NCI-H446 (cell line): ENCODE measurements at regions not wholly inside any gene's neighbourhood (a gene's known extent, or its start where the extent isn't known, plus 50 kb on each side); places are given as distances from the start of the nearest gene placed in this dataset.

ENCODE experiments used
- DNase-seq, 2 experiments: peaks; one replicate each; lab custom pipeline; 2025; lab: John Stamatoyannopoulos, UW

DNA sequence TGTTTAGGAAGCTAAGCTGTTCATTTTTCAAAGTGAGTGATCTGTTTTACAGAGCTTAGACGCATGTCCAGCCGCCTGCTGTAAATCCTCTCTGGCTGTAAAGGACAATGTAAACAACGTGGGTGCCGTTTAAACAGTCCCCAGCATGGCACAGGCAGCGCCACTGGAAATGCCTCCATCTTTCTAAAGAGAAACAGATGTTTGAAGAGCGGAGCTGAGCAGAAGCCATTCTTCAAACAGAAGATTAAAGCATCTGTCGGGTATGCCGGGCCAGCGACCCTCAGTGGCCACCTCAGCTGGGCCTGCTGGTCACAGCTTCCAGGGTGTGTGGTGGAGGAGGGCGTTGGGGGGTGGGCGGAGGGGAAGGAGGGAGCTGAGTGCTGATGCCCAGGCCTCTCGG lies 138.6 kb downstream of the ERMARD start:
- no peak for DNase-seq

DNA sequence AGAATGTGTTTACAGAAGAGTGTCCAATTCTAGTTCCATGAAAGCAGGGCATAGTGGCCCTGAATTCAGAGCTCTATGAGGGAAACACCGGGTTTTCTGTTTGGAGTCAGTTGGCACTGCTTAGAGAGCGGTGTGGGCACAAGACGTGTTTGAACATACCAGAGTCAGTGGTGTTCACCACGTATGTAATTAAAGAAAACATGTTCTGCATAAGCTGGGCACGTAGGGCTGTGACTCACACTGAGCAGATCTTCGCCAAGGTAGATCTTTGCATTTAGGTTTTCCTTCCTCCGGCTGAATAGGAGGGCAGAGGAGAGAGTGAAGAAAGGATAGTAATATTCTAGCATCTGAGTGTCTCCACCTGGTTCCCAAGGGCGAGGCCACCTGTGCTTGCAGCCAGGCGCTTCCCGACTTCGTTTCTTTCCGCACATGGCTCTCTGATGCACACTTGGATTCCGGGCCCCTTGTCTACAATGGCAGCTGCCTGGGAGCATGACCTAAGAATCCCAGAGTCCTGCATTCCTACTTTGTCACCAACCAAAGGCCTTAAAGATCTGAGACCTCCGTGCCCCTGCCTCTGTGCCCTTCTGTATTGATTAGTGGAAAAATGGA lies 136.2 kb downstream of the ERMARD start:
- no peak for DNase-seq

DNA sequence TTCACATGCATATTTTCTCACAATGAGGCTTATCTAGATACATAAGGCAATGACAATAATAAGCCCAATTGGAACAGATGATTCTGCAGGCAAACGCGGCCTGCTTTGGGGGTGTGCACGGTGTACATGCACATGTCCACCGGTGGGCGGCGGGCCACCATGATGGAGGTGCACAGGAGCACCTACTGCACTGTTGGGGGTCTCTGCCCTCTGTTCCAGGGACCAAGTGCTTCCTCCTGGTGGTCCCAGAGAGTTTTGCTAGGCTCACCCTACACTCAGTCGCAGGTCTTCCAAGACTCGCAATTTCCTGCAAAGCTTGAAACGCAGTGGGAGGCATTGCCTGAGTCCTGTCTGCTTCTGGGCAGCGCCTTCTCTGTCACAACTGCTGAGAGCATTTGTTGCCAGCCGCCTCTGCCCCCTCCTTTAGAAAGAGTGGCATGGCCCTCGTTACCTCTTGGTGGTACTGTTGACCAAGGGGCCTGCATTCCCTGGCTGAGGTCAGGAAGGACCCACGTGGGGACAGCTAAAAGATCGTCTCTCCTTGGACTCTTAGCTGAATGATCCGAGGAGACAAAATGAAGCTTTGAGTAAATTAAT lies 135.3 kb downstream of the ERMARD start:
- DNase-seq, result no peak

GRCh38 chr6:169885831-169886230 lies 134.4 kb downstream of the ERMARD start:
- no peak for DNase-seq

DNA sequence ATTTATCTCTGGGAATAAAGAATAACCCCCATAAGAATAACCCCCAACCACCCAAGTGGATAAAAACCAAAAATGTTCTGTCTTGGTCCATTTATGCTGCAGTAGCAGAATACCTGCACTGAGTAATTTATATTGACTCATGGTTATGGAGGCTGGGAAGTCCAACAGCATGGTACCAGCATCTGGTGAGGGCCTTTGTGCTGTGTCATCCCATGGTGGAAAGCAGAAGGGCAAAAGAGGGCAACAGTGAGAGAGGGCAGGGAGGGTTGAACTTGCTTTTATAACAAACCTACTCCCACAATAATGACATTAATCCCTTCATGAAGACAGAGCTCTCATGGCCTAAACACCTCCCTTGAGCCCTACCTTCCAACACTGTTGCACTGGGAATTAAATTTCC lies 133.7 kb downstream of the ERMARD start:
- no peak for DNase-seq

DNA sequence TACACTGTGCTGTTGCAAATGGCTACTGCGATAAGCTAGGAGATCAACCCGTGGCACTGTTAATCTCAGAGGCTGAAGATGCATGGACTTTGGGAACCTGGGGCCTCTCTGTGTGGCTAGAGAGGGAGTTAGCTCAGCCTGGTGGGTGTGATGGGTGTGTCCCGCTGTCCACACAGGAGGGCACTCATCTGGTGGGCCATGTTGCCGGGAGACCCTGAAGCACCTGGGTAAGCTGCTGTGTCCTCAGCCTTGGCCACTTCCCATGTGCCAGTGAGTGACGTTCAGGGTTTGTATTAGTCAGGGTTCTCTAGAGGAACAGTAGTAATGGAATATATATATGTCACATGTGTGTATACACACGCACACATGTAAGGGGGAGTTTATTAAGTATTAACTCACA lies 132.7 kb downstream of the ERMARD start:
- DNase-seq, result no peak

- no peak for DNase-seq
Measured at GRCh38 chr6:169883316-169883715, 131.9 kb downstream of the ERMARD start.

DNA sequence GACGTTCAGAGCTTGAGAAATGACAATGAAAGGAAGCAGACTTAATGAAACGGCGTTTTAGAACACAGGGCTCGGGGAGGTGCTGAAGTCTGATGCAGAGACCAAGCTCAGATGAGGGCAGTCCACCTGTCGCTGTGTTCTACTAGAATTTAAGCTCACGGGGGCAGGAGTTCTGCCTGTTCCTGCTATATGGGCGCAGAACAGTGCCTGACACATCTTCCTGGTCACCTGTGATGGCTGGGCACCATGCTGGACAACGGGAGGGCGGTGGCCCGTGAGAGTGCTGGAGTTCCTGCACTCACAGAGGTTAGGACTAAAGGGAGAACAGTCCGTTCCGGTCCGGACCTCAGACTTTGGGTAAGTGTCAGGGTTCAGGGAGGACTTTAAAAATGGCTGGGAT lies 130.6 kb downstream of the ERMARD start:
- no peak for DNase-seq

- no peak for DNase-seq
Measured at GRCh38 chr6:169881398-169881797, 130.0 kb downstream of the ERMARD start.

DNA sequence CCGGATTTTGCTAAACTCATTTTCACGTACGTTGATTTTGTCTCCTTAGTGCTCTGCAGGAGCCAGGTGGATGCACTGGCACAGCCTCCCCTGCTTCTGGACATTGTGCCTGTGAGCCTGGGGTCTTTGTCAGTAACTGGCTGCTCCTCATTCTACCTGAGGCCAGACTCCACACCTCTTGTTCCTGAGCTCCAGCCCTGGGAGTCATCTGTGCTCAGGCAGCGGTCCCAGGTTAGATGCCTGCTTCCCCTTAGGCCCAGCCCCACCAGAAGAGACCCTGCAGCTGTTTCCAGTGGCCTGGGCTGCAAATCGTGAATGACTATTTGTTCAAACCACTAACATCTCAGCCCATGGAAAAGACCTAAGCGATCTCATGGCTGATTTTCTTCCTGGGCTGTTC lies 129.1 kb downstream of the ERMARD start:
- no peak for DNase-seq

- no peak for DNase-seq
Measured at GRCh38 chr6:169869301-169869700, 117.9 kb downstream of the ERMARD start.

GRCh38 chr6:169868458-169868857 lies 117.0 kb downstream of the ERMARD start:
- no peak for DNase-seq

DNA sequence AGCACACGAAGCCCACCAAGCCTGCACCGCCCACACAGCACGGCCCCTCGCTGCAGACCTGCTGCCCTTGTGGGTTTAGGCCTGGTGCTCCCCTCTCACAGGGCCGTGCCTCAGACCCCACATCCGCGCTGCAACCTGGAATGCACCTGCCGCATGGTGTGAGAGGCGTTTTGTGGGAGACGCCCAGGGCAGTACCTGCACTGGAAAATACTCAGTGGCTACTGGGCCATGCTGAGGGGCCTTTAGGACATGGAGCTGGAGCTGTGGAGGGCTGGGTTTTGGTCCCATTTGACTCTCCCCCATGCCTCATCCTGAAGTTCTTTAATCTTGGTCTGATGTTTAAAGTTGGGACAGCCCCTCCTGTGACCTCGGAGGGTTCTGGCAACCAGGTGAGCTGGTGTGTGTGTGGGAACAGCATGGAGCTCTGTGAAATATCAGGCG lies 116.3 kb downstream of the ERMARD start:
- no peak for DNase-seq

DNA sequence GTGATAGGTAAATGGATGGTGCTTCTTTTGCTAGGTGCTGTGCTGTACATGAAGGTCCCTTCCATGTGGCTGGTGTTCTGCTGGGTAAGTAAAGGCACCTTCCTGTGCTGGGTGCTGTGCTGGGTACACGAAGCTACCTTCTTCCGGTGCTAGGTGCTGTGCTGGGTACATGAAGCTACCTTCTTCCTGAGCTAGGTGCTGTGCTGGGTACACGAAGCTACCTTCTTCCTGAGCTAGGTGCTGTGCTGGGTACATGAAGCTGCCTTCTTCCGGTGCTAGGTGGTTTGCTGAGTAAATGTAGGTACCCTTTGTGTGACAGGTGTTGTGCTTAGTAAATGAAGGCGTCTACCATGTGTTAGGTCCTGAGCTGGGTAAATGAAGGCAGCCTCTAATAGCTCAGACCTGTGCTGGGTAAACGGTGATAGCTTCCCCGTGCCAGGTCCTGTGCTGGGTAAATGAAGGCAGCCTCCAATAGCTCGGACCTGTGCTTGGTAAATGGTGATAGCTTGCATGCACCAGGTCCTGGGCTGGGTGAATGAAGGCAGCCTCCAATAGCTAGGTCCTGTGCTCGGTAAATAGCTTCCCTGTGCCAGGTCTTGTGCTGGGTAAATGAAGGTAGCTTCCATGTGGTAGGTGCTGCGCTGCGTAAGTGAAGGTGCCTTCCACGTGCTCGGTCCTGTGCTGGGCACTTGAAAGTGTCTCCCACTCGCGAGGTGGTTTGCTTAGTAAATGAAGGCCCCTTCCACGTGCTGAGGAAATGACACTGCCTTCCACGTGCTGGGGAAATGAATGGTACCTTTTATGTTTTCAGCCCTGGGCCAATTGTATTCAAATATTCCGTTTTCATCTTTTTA lies 115.5 kb downstream of the ERMARD start:
- DNase-seq, result no peak

DNA sequence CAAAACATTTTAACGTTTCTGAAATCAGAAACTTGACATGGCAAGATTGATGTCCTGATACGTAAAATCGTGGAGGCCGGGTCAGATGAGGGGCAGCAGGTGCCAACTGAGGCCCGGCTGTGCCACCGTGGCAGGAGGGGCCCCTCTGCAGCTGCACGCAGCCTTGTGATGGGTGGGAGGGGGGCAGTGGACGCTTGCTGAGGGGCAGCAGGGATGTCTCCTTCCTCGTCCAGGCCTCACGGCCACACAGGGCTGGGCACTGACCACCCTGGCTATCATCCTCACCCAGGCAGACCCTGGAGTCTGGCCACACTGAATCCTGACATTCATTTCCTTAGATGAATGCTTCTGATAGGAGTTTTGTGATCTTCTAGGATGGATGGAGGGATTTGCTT lies 114.7 kb downstream of the ERMARD start:
- no peak for DNase-seq

DNA sequence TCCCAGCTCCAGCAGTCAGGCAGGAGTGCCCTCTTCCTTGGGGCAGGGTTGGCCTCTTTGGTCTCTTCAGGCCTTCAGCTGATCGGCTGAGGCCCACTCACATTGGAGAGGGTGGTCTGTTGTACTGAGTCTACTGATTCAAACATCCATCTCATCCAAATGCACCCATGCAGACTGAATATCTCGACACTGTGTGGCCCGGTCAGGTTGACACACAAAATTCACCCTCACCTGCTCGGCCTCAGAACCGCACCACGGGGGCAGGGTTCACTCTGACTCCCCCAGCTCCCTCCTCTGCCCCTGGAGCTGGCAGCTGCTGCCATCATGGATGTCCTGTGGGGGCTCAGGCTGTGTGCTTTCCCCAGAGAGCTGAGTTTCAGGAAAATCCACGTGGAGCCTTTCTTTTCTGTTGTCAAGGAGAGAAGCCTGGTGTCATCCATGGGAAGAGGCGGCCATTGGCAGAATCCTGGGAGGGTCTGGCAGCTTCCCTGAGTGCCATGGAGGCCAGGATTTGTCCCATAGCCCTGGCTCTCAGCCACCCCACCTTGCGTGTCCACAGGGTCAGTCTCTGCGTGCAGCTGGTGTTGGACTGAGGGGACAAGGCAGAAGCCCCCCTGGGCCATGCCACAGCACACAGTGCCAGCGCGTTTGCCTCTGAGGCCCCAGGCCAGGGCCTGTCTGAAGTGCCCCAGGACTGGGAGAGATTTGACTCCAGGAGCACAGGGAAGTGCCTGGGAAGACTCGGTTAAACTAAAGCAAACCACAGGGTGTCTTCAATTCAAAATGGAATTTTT lies 114.1 kb downstream of the ERMARD start:
- no peak for DNase-seq

- no peak for DNase-seq
Measured at GRCh38 chr6:169864148-169865020, 113.0 kb downstream of the ERMARD start.

DNA sequence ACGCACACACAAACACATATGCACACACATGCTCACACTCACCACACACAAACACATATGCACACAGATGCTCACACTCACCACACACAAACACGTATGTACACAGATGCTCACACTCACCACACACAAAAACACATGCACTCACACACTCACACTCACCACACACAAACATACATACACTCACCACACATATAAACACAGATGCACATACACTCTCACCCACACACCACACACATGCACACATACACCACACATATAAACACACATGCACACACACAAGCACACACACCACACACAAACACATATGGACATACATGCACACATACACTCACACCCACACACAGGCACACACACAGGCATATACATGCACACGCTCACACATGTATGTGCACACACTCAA lies 112.3 kb downstream of the ERMARD start:
- DNase-seq, result no peak

DNA sequence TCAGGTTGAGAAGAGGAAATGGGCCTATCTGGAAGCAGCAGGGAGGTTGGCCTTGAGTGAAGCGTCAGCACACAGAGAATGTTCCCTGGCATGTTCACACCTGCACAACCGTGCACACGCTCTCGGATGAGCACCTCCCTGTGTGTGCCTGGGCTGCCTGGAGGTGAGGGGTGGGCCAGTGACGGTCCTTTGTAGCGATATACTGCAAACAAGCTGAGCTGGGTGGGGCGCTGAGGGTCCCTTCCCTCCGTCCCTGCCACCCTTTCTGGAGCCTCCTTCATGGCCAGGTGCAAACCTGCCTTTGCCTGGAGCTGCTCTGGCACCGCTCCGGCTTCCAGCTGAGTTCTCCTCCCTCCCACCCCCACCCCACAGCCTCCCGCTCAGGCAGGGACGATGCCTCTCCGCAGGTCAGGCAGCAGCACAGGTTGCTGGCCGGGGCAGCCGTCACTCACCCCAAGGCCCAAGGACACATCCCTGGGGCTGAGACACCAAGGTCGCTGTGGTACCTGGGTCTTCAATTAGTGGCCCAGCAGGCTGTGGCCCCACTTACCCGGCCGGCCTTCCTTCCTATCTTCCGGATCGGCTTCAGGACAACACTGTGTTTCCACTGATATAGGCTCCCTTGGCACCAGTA lies 111.6 kb downstream of the ERMARD start:
- DNase-seq, result no peak

DNA sequence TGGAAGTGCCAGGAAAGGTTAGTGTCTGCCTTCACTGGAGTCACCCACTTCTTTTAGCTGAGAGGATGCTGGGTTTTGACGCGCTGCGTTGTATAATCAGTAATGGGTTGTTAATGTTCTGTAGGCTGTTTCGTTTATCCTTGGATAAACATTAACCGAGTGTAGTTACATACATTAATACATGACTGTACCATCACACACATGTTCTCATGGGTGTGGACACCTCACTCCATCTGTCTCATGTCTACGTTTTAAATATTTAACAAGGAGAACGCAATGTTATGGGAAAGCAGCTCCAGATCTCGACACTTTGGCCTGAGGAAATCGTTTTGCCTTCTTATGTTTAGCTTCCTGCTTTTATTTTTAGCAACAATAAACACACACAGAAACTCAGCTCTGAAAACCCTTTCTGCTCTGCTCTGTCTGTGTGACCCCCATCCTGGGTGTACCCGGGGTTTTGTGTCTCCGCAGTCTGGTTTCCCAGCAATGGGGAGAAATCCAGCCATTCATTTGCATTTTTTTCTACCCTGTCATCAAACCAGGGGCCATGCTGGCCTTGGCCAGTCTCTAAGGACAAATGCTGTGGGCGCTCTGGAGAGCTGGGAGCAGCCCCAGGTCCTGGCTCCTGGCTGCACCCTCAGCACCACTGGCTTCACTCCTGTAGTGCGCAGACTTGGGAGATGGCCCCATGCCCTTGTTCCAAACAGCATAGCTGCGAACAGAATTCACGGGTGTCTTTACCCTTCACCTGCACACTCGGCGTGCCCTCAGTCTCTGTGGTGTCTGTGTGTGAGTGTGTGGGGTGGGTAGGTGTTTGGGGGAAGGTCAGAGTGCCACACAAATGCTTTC lies 110.8 kb downstream of the ERMARD start:
- no peak for DNase-seq
